WTC11 (cell line): ENCODE measurements at regions not wholly inside any gene's neighbourhood (a gene's known extent, or its start where the extent isn't known, plus 50 kb on each side); places are given as distances from the start of the nearest gene placed in this dataset.
"Not testable (repeated sequence)": the region's sequence is repeated elsewhere in the genome, so short reads cannot be mapped to it uniquely, and the experiment has no call there.

Experiments
- ATAC-seq: fragments of 200-7000 bp; cut with Tn5 transposase; 2 replicates; pipeline ENCODE4 v1.10.0; 2021; ENCODE audit warnings: mild to moderate bottlenecking, moderate library complexity
- CTCF ChIA-PET: fragments of 300-600 bp; sonication (Branson Sonifier 250); formaldehyde crosslinking; loops from one replicate; lab custom pipeline; 2021; ENCODE audit warnings: antibody characterized with exemption; lab: Charles Lee
- POLR2A ChIA-PET: fragments of 350-600 bp; sonication (Branson Sonifier 250); formaldehyde crosslinking; loops from one replicate; lab custom pipeline; 2021; ENCODE audit warnings: antibody characterized with exemption; lab: Charles Lee
- DNase-seq: peaks from one replicate; pipeline ENCODE4 v3.0.0; 2021; ENCODE audit warnings: low spot score
- H3K27ac Mint-ChIP-seq: 2 replicates; pipeline ENCODE4 v1.8.0; 2021; ENCODE audit warnings: mixed read lengths
- H3K27me3 Mint-ChIP-seq: 2 replicates; pipeline ENCODE4 v1.8.0; 2021; ENCODE audit warnings: low read depth, mild to moderate bottlenecking, moderate library complexity, mixed read lengths
- H3K36me3 Mint-ChIP-seq: 2 replicates; pipeline ENCODE4 v1.8.0; 2021; ENCODE audit warnings: mixed read lengths
- H3K4me1 Mint-ChIP-seq: 2 replicates; pipeline ENCODE4 v1.8.0; 2022; ENCODE audit warnings: mixed read lengths
- H3K4me3 Mint-ChIP-seq: 2 replicates; pipeline ENCODE4 v1.8.0; 2021; ENCODE audit warnings: mild to moderate bottlenecking, moderate library complexity, mixed read lengths
- H3K9me3 Mint-ChIP-seq: 2 replicates; pipeline ENCODE4 v1.8.0; 2021; ENCODE audit warnings: mixed read lengths
- CDX4 ChIP-seq: fragments of 250-450 bp; sonication (Bioruptor Pico); IDR thresholded peaks from 2 replicates; pipeline ENCODE4 v1.9.0; 2021; ENCODE audit warnings: moderate library complexity, mild to moderate bottlenecking, inconsistent platforms, borderline replicate concordance
- CREB1 ChIP-seq: sonication (generic); formaldehyde crosslinking; IDR thresholded peaks from 2 replicates; pipeline ENCODE4 v1.8.0; 2023; ENCODE audit warnings: mild to moderate bottlenecking, missing genetic modification reagents
- EMX1 ChIP-seq: fragments of 250-450 bp; sonication (Bioruptor Pico); IDR thresholded peaks from 2 replicates; pipeline ENCODE4 v1.8.0; 2021; ENCODE audit warnings: mild to moderate bottlenecking
- ETV6 ChIP-seq: sonication (generic); formaldehyde crosslinking; IDR thresholded peaks from 2 replicates; pipeline ENCODE4 v1.8.1; 2022; ENCODE audit warnings: mild to moderate bottlenecking, missing genetic modification reagents
- FOXP1 ChIP-seq: sonication (generic); formaldehyde crosslinking; IDR thresholded peaks from 2 replicates; pipeline ENCODE4 v1.8.0; 2022; ENCODE audit warnings: missing genetic modification reagents, mild to moderate bottlenecking, moderate library complexity, borderline replicate concordance
- GTF2I ChIP-seq: fragments of 250-450 bp; sonication (Bioruptor Pico); conservative IDR thresholded peaks from 2 replicates; pipeline ENCODE4 v1.4.0; 2021; ENCODE audit warnings: mild to moderate bottlenecking
- HMGXB4 ChIP-seq: sonication (generic); formaldehyde crosslinking; IDR thresholded peaks from 2 replicates; pipeline ENCODE4 v1.8.1; 2023; ENCODE audit warnings: mild to moderate bottlenecking, moderate library complexity, missing genetic modification reagents
- NR1H2 ChIP-seq: sonication (generic); formaldehyde crosslinking; IDR thresholded peaks from 2 replicates; pipeline ENCODE4 v1.9.0; 2021; ENCODE audit warnings: mild to moderate bottlenecking, moderate library complexity, missing genetic modification reagents
- NR2C2 ChIP-seq: sonication (generic); formaldehyde crosslinking; IDR thresholded peaks from 2 replicates; pipeline ENCODE4 v1.8.0; 2022; ENCODE audit warnings: mild to moderate bottlenecking, missing genetic modification reagents
- OVOL2 ChIP-seq: fragments of 250-450 bp; sonication (Bioruptor Pico); IDR thresholded peaks from 2 replicates; pipeline ENCODE4 v1.9.0; 2021; ENCODE audit warnings: mild to moderate bottlenecking, borderline replicate concordance
- SMAD3 ChIP-seq: sonication (generic); formaldehyde crosslinking; IDR thresholded peaks from 2 replicates; pipeline ENCODE4 v1.8.0; 2022; ENCODE audit warnings: missing genetic modification reagents, mild to moderate bottlenecking, borderline replicate concordance
- ZBTB43 ChIP-seq: sonication (generic); formaldehyde crosslinking; IDR thresholded peaks from 2 replicates; pipeline ENCODE4 v1.8.1; 2023; ENCODE audit warnings: mild to moderate bottlenecking, missing genetic modification reagents
- ZNF121 ChIP-seq: sonication (generic); formaldehyde crosslinking; IDR thresholded peaks from 2 replicates; pipeline ENCODE4 v1.8.0; 2023; ENCODE audit warnings: missing genetic modification reagents
- ZNF138 ChIP-seq: sonication (generic); formaldehyde crosslinking; conservative IDR thresholded peaks from 2 replicates; pipeline ENCODE4 v1.8.1; 2022; ENCODE audit warnings: mild to moderate bottlenecking, moderate library complexity, missing genetic modification reagents
- ZNF219 ChIP-seq: sonication (generic); formaldehyde crosslinking; IDR thresholded peaks from 2 replicates; pipeline ENCODE4 v1.8.0; 2023; ENCODE audit warnings: missing genetic modification reagents, mild to moderate bottlenecking, borderline replicate concordance
- ZNF317 ChIP-seq: sonication (generic); formaldehyde crosslinking; IDR thresholded peaks from 2 replicates; pipeline ENCODE4 v1.8.1; 2023; ENCODE audit warnings: low read depth, mild to moderate bottlenecking, moderate library complexity, missing genetic modification reagents, borderline replicate concordance
- ZNF416 ChIP-seq: fragments of 250-450 bp; sonication (Bioruptor Pico); IDR thresholded peaks from 2 replicates; pipeline ENCODE4 v1.9.0; 2021; ENCODE audit warnings: mild to moderate bottlenecking, inconsistent platforms
- ZNF423 ChIP-seq: fragments of 250-450 bp; sonication (Bioruptor Pico); IDR thresholded peaks from 2 replicates; pipeline ENCODE4 v2.1.2; 2022; ENCODE audit warnings: mild to moderate bottlenecking, moderate library complexity
- ZNF425 ChIP-seq: fragments of 250-450 bp; sonication (Bioruptor Pico); conservative IDR thresholded peaks from 2 replicates; pipeline ENCODE4 v1.9.0; 2021; ENCODE audit warnings: mild to moderate bottlenecking
- ZNF512 ChIP-seq: sonication (generic); formaldehyde crosslinking; IDR thresholded peaks from 2 replicates; pipeline ENCODE4 v1.8.1; 2022; ENCODE audit warnings: missing genetic modification reagents, borderline replicate concordance
- ZNF532 ChIP-seq: fragments of 250-450 bp; sonication (Bioruptor Pico); IDR thresholded peaks from 2 replicates; pipeline ENCODE4 v1.9.0; 2021; ENCODE audit warnings: mild to moderate bottlenecking, borderline replicate concordance
- ZNF671 ChIP-seq: fragments of 250-450 bp; sonication (Bioruptor Pico); IDR thresholded peaks from 2 replicates; pipeline ENCODE4 v1.8.0; 2021; ENCODE audit warnings: mild to moderate bottlenecking

- peaks cover 8% of the 10 kb centered on the region; the same call in 1 of the 2 replicates for H3K27me3 Mint-ChIP-seq
- no peak overlapping the region for H3K4me3 Mint-ChIP-seq
- no peaks in the 10 kb centered on the region for H3K36me3 Mint-ChIP-seq
- DNase-seq (no peak), ATAC-seq (no peak)
- CTCF ChIA-PET: interaction anchor here (1.5 kb wide), 1 partner anchor 14 kb away, joined by 5 read pairs; no protein-coding TSS in a partner anchor
- no peak overlapping the region for H3K27ac Mint-ChIP-seq
- peaks cover 28% of the 10 kb centered on the region for H3K4me1 Mint-ChIP-seq
- no peaks in the 10 kb centered on the region for H3K9me3 Mint-ChIP-seq
- POLR2A ChIA-PET: no interaction called here
- TF ChIP-seq SMAD3 (CRISPR knock-in tag): no peak
- no peak for TF ChIP-seq ZBTB43 (CRISPR knock-in tag)
- TF ChIP-seq HMGXB4: no peak
- TF ChIP-seq ZNF423: no peak
- TF ChIP-seq OVOL2 (CRISPR knock-in tag): no peak
- no peak for TF ChIP-seq ZNF532
- TF ChIP-seq ZNF219: no peak
- no peak for TF ChIP-seq ZNF512 (CRISPR knock-in tag)
- TF ChIP-seq ZNF416 (CRISPR knock-in tag): no peak
- TF ChIP-seq ZNF121 (CRISPR knock-in tag): no peak
- TF ChIP-seq ZNF671: no peak
Observed at GRCh38 chr9:108775901-108776306, 79.9 kb downstream of the ACTL7B start.

GRCh38 chr9:108774088-108774487 lies 81.7 kb downstream of the ACTL7B start:
- H3K4me3 Mint-ChIP-seq, H3K27ac Mint-ChIP-seq, CTCF ChIA-PET, H3K9me3 Mint-ChIP-seq, POLR2A ChIA-PET, H3K27me3 Mint-ChIP-seq, DNase-seq, H3K36me3 Mint-ChIP-seq, ATAC-seq: not testable (repeated sequence)
- peaks cover 15% of the 10 kb centered on the region for H3K4me1 Mint-ChIP-seq

- POLR2A ChIA-PET: no interaction called here
- peaks cover 12% of the 10 kb centered on the region for H3K9me3 Mint-ChIP-seq
- H3K36me3 Mint-ChIP-seq: peaks cover 5% of the 10 kb centered on the region; the same call in 1 of the 2 replicates
- DNase-seq: no peak
- H3K27ac Mint-ChIP-seq: no peak overlapping the region
- H3K4me3 Mint-ChIP-seq: no peak overlapping the region
- ATAC-seq: no peak
- peaks cover 20% of the 10 kb centered on the region for H3K4me1 Mint-ChIP-seq
- H3K27me3 Mint-ChIP-seq: no peaks in the 10 kb centered on the region
- CTCF ChIA-PET: interaction anchor here (0.6 kb wide), 1 partner anchor 23 kb away, joined by 4 read pairs; no protein-coding TSS in a partner anchor
- TF ChIP-seq ETV6 (no peak), GTF2I (CRISPR knock-in tag) (no peak), NR2C2 (CRISPR knock-in tag) (no peak), NR1H2 (CRISPR knock-in tag) (no peak), ZNF138 (no peak), EMX1 (CRISPR knock-in tag) (no peak), ZNF425 (CRISPR knock-in tag) (no peak), CDX4 (CRISPR knock-in tag) (no peak), FOXP1 (CRISPR knock-in tag) (no peak), ZNF416 (CRISPR knock-in tag) (no peak), CREB1 (CRISPR knock-in tag) (no peak), ZNF317 (no peak)
Observed at GRCh38 chr9:108772301-108772894, 83.4 kb downstream of the ACTL7B start.
